Hepatocyte (in vitro differentiated cells): ENCODE measurements at regions not wholly inside any gene's neighbourhood (a gene's known extent, or its start where the extent isn't known, plus 50 kb on each side); places are given as distances from the start of the nearest gene placed in this dataset.
"Not testable (repeated sequence)": the region's sequence is repeated elsewhere in the genome, so short reads cannot be mapped to it uniquely, and the experiment has no call there.

ENCODE experiments used
- CTCF ChIP-seq: fragments of 200-600 bp; sonication (generic); IDR thresholded peaks from 2 replicates; pipeline ENCODE4 v1.5.1; 2016; ENCODE audit warnings: antibody characterized with exemption, mild to moderate bottlenecking; ENCODE audit not compliant: poor library complexity
- EZH2 ChIP-seq: fragments of 200-600 bp; sonication (generic); IDR thresholded peaks from 2 replicates; pipeline ENCODE4 v1.6.1; 2016; ENCODE audit warnings: antibody characterized with exemption, mild to moderate bottlenecking, borderline replicate concordance
- EZH2phosphoT487 ChIP-seq: fragments of 200-600 bp; sonication (generic); IDR thresholded peaks from one replicate; pipeline ENCODE4 v1.6.1; 2018; ENCODE audit warnings: antibody characterized with exemption, mild to moderate bottlenecking, low read depth, moderate library complexity; ENCODE audit not compliant: unreplicated experiment, severe bottlenecking

DNA sequence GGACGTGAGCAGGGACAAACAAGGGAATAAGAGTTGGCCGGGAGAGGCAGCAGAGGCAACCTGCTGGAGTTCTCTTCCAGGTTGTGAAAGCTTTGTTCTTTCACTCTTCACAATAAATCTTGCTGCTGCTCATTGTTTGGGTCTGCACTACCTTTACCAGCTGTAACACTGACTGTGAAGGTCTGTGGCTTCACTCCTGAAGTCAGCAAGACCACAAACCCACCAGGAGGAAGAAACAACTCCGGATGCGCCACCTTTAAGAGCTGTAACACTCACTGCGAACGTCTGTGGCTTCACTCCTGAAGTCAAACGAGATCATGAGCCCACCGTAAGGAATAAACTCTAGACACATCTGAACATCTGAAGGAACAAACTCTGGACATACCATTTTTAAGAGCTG, 186.5 kb upstream of the NDN start:
- TF ChIP-seq CTCF, EZH2, EZH2phosphoT487: not testable (repeated sequence)
